Effector memory CD4-positive, alpha-beta T cell (primary cell): ENCODE measurements at regions not wholly inside any gene's neighbourhood (a gene's known extent, or its start where the extent isn't known, plus 50 kb on each side); places are given as distances from the start of the nearest gene placed in this dataset.
"Not testable (repeated sequence)": the region's sequence is repeated elsewhere in the genome, so short reads cannot be mapped to it uniquely, and the experiment has no call there.

Experiments
- DNase-seq, 3 donors: peaks; one replicate each; pipeline ENCODE4 v3.0.0-alpha.2; 2020
- H3K27ac ChIP-seq: 2 replicates; pipeline ENCODE4 v1.7.0; 2013; ENCODE audit warnings: mild to moderate bottlenecking, low read length, moderate library complexity; ENCODE audit not compliant: insufficient read depth, poor library complexity, severe bottlenecking
- H3K27me3 ChIP-seq: replicated peaks from 2 replicates; pipeline ENCODE4 v1.7.0; 2013; ENCODE audit warnings: mild to moderate bottlenecking, low read length; ENCODE audit not compliant: insufficient read depth, control insufficient read depth, poor library complexity, severe bottlenecking
- H3K36me3 ChIP-seq: 2 replicates; pipeline ENCODE4 v1.7.0; 2013; ENCODE audit warnings: mild to moderate bottlenecking, low read length, moderate library complexity; ENCODE audit not compliant: control insufficient read depth, insufficient read depth
- H3K4me1 ChIP-seq: 2 replicates; pipeline ENCODE4 v1.7.0; 2013; ENCODE audit warnings: low read length, mild to moderate bottlenecking; ENCODE audit not compliant: control insufficient read depth, insufficient read depth, poor library complexity, severe bottlenecking
- H3K4me3 ChIP-seq: 2 replicates; pipeline ENCODE4 v1.7.0; 2013; ENCODE audit warnings: low read length, low read depth, mild to moderate bottlenecking; ENCODE audit not compliant: insufficient read depth, poor library complexity, severe bottlenecking
- H3K9me3 ChIP-seq: 2 replicates; pipeline ENCODE4 v1.7.0; 2013; ENCODE audit warnings: mild to moderate bottlenecking, low read length, moderate library complexity; ENCODE audit not compliant: control insufficient read depth

DNA sequence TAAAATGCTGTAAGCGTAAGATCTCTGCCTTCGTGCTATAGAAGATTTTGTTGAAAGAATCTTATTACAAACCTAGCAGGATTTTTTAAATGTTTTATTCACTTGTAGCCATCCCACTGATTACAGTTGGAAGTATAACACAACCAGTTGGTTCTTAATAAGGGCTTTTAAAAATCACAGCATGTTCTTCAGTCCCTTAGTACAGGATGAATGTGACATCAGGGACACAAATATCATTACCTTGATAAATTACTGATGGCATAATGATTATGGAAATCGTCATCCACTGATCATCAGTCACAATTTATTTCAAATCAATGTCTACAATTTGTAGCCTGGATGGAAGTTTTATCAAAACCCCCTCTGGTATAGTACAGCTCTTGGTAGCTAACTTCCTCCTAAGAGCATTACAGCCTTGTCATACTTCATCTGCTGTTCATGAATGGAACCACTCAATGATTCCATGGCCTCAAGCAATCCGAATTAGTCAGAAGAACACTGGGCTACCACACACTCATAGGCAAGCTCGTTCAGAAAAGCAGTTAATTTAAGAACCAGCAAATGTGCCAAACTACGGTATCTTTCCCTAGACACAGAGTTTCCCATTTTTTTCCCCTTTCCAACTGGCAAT is 389.2 kb upstream of the TENM3 start:
- Histone ChIP-seq H3K9me3 (no peaks in the 10 kb centered on the region), H3K4me1 (no peaks in the 10 kb centered on the region), H3K36me3 (no peaks in the 10 kb centered on the region), H3K27me3 (no peaks in the 10 kb centered on the region), H3K27ac (no peak overlapping the region), H3K4me3 (no peak overlapping the region)
- DNase-seq, result no peak

DNA sequence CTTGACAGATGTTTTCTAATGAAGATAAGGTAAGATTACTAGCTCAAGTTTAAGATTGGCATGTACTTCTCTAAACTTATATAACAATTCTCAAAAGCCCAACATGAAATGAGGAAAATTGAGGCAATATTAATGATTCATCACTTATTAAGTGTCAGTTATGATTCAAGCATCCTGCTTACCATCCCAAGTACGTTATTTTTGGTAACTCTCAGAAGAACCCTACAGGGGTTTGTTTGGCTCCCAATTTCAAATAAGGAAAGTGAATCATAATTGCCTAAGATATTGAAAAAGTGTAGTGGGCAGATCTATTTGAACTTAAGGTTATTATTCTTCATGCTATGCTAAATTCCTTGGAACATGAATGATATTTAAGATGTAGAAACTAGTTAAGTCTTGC is 387.9 kb upstream of the TENM3 start:
- H3K27me3 ChIP-seq, result no peaks in the 10 kb centered on the region
- H3K9me3 ChIP-seq, result no peaks in the 10 kb centered on the region
- H3K27ac ChIP-seq, result no peak overlapping the region
- no peak overlapping the region for H3K4me3 ChIP-seq
- no peaks in the 10 kb centered on the region for H3K4me1 ChIP-seq
- DNase-seq, result no peak
- H3K36me3 ChIP-seq, result no peaks in the 10 kb centered on the region

DNA sequence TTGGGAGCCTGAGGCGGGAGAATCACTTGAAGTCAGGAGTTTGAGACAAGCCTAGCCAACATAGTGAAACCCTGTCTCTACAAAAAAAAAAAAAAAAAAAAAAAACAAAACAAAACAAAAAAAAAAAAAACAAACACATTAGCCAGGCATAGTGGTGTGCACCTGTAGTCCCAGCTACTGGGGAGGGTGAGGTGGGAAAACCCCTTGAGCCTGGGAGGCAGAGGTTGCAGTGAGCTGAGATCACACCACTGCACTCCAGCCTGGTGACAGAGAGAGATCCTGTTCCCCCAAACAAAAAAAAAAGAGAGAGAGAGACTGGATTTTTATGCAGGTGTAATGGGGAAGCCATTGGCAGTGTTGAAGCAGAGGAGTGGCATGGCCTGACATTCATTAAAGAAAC is 385.7 kb upstream of the TENM3 start:
- H3K9me3 ChIP-seq, DNase-seq, H3K4me3 ChIP-seq, H3K4me1 ChIP-seq, H3K27me3 ChIP-seq, H3K27ac ChIP-seq, H3K36me3 ChIP-seq: not testable (repeated sequence)

DNA sequence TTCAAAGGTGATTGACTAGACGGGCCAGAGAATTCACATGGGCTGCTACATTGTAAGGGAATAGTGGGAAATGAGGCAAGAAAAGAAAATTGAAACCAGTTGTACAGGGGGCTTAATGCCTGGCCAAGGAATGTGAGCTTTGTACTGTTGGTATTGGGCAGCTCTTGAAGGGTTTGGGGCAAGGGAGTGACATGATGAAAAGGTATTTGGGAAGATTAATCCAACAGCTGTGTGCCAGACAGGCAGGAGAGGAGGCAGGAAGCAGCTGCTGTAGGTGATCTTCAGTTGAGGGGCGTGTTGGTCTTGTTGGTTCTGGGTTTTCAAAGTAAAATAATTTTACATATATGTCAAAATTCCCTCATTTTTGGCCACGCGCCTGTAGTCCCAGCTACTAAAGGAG is 384.5 kb upstream of the TENM3 start:
- DNase-seq, result no peak
- no peak overlapping the region for H3K4me3 ChIP-seq
- no peak overlapping the region for H3K27ac ChIP-seq
- no peaks in the 10 kb centered on the region for H3K27me3 ChIP-seq
- no peaks in the 10 kb centered on the region for H3K4me1 ChIP-seq
- H3K36me3 ChIP-seq, result no peaks in the 10 kb centered on the region
- no peaks in the 10 kb centered on the region for H3K9me3 ChIP-seq

DNA sequence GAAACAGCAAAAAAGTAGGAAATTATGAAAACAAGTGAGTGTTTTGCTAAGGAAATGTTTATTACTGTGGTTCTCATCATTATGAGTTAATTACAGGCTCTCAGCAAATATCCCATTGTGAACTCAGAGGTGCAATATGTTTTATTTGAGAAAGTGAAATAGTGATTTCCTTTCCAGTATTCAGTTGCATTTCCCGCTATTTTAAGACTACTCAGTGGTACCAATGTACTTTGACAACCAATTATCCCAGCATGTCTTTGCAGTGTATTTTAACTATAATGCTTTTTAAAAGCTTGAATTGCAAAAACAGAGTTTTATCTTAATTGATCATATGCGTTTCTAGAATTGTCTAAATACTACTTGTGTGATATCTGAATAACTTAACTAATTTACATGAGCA is 383.8 kb upstream of the TENM3 start:
- Histone ChIP-seq H3K9me3 (no peaks in the 10 kb centered on the region), H3K4me1 (no peaks in the 10 kb centered on the region), H3K27ac (no peak overlapping the region), H3K27me3 (no peaks in the 10 kb centered on the region), H3K4me3 (no peak overlapping the region), H3K36me3 (no peaks in the 10 kb centered on the region)
- DNase-seq, result no peak

DNA sequence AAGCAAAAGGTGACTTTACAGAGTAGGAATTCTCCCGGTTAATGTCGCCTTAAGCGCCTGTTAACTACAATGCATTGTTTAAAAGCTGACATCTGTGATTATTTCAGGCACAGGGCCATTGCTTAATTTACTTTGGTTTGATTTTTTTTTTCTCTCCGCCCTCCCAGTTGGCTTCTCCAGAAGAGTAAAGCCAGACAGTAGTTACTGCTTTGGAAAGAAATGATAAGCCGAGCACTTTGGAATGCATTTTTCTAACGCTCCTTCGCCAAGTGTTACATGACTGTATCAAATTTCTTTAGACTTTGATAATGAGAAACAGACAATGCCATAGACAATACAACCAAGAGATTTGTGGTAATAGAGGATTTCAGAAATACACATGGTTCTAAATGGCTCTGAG is 383.0 kb upstream of the TENM3 start:
- Histone ChIP-seq H3K27ac (no peak overlapping the region), H3K9me3 (no peaks in the 10 kb centered on the region), H3K36me3 (no peaks in the 10 kb centered on the region), H3K27me3 (no peaks in the 10 kb centered on the region), H3K4me3 (no peak overlapping the region), H3K4me1 (no peaks in the 10 kb centered on the region)
- DNase-seq, result no peak

DNA sequence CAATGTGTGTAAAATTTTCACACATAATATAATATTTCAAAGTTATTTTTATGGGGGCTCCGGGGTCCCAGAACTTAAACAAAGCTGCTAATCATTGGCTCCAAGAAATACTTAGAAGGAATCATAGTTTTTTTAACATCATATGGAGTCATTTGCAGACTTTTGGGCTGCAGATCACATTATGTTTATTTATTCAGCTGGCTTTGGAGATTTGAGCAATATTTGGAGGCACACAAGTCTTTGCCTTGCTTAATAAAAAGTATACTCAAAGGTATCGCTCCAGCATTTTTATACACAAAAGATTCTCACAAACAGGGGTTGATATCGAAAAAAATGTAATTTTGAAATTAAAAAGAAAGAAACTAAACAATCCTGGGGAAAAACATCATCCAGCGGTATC is 382.5 kb upstream of the TENM3 start:
- Histone ChIP-seq H3K4me1 (no peaks in the 10 kb centered on the region), H3K27ac (no peak overlapping the region), H3K27me3 (no peaks in the 10 kb centered on the region), H3K4me3 (no peak overlapping the region), H3K36me3 (no peaks in the 10 kb centered on the region), H3K9me3 (no peaks in the 10 kb centered on the region)
- DNase-seq, result no peak

DNA sequence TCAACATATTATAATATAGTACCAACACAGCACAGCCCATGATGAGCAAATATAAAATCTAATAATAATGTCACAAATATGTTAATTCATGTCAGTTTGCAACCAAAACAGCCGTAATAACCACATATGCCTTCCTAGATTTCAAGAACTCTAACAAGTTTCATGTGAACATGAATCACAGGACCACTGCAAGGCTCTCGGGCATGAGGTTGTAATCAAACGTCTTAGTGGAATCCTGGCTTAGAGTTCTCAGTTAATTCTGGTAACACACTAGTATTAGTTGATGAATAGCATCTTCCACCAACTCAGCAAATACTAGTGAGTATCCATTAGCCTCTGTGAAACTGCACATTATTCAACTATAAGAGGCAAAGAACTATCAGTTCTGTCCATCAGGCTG is 379.3 kb upstream of the TENM3 start:
- no peaks in the 10 kb centered on the region for H3K9me3 ChIP-seq
- no peak overlapping the region for H3K27ac ChIP-seq
- no peaks in the 10 kb centered on the region for H3K4me1 ChIP-seq
- H3K4me3 ChIP-seq, result no peak overlapping the region
- H3K36me3 ChIP-seq, result no peaks in the 10 kb centered on the region
- no peaks in the 10 kb centered on the region for H3K27me3 ChIP-seq
- no peak for DNase-seq

DNA sequence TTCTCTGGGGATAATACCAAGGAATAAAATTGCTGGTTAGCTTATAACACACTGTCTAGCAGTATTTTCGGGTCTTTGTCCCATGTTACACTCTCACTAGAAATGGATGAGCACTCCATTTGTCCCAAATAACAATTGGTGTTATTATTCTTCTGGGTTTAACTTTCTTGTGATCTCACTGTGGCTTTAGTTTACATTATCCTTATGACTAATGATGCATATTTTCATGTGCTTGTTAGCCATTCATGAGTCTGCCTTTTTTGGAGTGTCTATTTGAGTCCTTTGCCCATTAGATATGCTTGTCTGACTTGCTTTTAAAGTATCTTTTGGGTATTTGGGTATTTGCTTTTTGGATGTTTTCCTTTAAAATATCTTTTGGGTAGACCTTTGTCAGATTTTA is 372.9 kb upstream of the TENM3 start:
- Histone ChIP-seq H3K4me1 (no peaks in the 10 kb centered on the region), H3K9me3 (no peaks in the 10 kb centered on the region), H3K27ac (no peak overlapping the region), H3K27me3 (no peaks in the 10 kb centered on the region), H3K4me3 (no peak overlapping the region), H3K36me3 (no peaks in the 10 kb centered on the region)
- no peak for DNase-seq

DNA sequence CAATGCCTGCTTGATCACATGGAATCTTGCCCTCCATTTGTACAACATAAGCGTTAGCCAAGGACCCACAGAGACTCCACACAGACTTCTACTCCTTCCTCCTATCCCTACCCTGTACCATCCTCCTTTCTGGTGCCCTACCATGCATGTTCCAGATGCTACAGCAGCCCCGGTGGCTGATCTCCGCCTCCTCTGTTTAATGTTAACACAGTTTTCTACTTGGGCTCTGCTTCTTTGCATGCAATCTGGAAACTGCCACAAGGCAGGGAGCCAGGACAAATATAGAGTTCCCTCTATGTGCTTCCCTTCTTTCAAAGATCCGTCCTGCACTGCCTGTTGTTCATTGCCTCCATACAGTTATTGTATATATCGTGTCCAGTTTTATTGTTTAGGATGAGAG is 368.6 kb upstream of the TENM3 start:
- H3K4me3 ChIP-seq, result no peak overlapping the region
- no peaks in the 10 kb centered on the region for H3K27me3 ChIP-seq
- H3K27ac ChIP-seq, result no peak overlapping the region
- no peak for DNase-seq
- H3K4me1 ChIP-seq, result no peaks in the 10 kb centered on the region
- H3K9me3 ChIP-seq, result no peaks in the 10 kb centered on the region
- no peaks in the 10 kb centered on the region for H3K36me3 ChIP-seq
